CD4-positive, alpha-beta T cell treated with Interleukin-2 at 100 ng/mL for 4 hours (primary cell): ENCODE measurements at regions not wholly inside any gene's neighbourhood (a gene's known extent, or its start where the extent isn't known, plus 50 kb on each side); places are given as distances from the start of the nearest gene placed in this dataset.
"Not testable (repeated sequence)": the region's sequence is repeated elsewhere in the genome, so short reads cannot be mapped to it uniquely, and the experiment has no call there.

Experiments
- DNase-seq: peaks from one replicate; pipeline ENCODE4 v3.0.0-alpha.2; 2020; ENCODE audit warnings: low spot score

DNA sequence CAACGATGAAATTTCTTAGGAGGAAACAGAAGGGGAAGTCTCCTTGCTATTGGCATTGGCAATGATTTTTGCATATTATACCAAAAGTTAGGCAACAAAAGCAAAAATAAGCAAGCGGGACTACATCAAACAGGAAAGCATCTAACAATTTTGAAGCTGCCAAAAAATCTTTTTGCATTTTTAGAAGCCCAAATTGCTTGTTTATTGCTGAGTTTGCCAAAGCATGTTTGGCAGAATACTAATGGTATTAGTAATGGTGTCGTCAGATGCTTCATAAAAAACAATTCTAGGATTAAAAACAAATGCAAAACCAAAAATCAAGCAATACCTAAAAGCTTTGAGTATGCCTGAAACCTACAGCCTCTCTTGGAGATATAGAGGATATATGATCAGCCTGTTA lies 80.0 kb downstream of the GALR1 start:
- no peak for DNase-seq

DNA sequence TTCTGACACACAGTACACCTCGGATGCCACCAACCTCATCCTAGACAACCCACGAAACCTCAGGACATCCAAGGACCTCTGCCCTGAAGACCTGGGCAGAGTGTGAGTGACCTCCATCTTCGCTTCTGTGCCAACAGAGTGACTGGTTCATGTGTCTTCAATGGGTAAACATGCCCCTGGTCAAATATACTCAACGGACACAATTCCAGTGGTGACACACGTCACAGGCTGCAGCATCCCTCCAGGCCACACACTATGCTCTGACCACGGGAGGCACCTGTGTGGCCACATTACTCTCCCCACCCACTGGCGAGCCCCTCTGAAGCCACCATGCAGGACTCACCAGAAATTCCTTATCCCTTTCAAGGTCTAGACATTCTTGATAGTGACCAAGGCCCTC lies 85.2 kb downstream of the GALR1 start:
- no peak for DNase-seq

DNA sequence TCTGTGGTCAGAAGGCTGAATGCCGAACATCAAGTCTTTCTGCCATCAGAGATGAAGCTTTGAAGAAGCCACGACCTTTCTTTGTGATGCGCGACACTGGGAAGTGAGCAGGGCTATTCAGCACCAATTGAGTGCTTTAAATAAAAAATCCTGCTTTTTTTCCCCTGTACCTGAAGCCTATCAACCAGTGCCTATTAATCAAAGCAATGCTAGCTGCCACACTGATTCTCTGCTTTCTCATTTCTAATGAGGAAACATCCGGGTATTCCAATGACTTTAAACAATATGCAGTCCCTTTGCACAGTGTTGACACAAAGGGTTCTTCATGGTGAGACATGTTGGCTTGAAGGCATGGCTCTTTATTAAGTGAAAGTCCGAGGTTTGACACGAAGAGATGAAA lies 88.0 kb downstream of the GALR1 start:
- DNase-seq = no peak

DNA sequence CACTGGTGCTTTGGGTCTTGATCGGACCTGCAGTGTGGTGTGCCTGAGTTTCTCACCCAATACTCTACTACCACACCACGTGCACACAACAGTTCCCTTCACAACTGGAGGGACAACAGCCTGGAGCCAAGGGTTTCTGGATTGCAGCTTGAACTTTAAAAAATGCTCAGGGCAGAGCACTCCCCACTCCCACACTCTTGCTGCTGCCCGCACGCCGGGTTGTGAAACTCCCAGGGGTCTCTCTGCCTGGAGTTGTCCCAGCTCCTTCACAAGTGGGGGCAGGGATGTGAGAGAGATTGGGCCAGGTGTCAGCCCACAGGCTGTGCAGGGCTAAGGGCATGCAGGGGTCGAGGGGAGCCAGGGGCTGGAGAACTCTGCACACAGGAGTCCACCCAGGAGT lies 89.4 kb downstream of the GALR1 start:
- DNase-seq = no peak

DNA sequence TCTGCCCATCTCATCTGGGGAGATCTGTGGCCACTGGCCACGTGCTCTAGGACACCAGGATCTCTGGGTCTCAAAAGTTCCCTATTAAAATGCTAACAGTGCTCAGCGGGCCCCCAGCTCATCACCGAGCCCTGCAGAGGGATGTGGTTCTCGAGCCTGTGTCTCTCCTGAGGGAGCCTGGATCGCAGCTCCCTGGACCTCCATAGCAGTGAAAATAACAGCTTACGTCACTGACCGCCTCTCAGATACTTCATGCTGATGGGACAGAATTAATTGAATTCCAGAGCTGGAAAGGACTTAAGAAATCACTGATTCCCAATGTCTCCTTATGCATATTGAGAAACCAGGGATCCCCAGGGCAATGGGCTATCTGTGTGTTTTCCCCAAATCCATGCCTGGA lies 90.0 kb downstream of the GALR1 start:
- no peak for DNase-seq

DNA sequence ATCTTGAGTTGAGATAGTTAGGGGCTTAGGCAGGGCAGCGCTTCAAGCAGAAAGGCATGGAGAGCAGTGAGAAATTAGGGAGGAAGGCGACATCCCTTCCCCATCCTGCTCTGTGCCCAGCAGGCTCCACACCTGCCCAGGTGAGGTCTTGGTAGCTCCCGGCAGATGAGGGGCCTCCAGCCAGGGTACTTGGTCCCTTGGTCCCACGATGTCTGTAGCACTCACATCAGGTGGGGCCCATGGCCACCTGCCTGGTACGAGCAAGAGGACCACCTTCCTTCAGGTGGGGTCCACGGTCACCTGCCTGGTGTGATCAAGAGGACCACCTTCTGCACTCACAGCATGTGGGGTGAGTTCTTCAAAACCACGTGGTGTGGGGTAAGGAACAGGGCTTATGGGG lies 91.2 kb downstream of the GALR1 start:
- no peak for DNase-seq

DNA sequence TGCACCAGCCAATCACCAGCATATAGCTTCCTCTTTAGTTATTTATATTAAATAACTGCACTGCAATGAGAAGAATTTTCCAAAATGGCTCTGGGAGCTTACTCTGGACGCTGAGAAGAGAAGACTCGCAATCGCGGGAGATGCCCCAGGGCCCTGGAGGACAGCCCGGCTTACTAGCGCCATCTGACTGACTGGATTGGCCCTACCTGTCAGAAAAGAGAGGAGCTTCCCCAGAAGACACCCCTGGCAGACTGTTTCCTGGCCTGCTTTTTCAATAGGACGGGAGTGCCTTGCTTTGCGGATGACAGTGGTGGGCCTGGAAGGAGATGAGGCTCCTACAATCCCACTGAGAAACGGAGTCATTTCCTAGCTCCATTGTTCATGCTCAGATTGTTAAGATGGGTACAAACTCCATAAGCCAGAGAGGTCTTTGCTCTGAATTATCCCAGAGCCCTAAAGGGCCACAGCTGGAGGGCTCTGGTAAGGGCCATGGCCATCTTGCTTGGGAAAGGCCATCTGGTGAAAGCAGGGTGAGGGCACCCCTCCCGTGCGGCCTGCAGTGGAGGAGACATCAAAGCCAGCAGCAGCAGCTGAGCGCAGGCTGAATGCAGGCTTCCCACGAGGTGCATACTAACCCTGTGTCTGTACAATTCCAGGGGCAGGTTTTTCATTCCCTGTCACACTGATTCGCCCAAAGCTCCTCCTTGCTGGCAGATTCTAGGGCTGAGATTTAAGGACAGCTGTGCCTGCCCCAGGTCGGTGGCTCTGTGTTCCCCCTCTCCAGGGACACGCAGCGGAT lies 92.1 kb downstream of the GALR1 start:
- DNase-seq = no peak

DNA sequence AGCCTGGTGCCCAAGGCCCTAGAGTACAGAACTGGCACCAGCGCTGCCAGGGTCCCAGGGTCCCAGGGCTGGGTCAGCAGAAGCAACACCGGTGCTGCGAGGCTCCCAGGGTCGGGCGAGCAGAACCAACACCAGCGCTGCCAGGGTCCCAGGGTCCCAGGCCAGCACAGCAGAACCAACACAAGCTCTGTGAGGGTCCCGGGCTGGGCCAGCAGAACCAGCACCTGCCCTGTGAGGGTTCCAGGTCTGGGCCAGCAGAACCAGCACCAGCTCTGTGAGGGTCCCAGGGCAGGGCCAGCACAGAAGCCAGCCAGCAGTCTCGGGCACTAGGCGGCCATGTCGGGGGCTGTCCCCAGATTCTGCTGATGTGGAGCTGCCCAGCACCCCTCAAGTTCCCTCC lies 93.1 kb downstream of the GALR1 start:
- DNase-seq = no peak

DNA sequence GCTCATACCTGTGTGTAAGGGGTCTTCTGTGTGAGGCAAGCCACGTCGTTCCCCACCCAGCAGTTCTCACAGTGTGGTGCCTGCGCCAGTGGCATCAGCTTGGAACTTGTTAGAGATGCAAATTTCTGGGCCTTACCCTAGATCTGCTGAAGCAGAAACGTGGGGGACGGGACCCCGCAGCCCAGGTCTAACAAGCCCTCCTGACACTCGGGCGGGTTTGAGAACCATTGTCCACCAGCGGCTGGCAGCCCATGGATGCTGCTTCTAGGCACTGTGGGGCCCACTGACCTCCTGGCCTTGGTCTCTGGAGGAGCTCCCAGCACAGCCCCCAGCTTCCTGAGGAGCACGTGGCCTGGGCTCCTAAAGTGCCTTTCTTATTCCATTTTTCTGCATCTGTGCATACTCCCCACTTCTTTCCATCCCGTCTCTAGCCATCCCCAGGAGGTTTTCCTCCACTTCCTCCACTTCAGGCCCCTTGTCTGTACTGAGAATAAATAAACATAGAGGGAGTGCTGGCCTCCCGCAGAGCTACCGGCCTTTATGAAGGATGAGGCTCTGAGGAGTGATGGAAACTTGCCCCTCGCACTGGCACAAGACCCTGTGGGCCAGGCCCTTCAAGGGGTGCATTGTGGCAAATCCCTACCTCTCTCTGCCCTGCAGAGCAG lies 94.3 kb downstream of the GALR1 start:
- no peak for DNase-seq

DNA sequence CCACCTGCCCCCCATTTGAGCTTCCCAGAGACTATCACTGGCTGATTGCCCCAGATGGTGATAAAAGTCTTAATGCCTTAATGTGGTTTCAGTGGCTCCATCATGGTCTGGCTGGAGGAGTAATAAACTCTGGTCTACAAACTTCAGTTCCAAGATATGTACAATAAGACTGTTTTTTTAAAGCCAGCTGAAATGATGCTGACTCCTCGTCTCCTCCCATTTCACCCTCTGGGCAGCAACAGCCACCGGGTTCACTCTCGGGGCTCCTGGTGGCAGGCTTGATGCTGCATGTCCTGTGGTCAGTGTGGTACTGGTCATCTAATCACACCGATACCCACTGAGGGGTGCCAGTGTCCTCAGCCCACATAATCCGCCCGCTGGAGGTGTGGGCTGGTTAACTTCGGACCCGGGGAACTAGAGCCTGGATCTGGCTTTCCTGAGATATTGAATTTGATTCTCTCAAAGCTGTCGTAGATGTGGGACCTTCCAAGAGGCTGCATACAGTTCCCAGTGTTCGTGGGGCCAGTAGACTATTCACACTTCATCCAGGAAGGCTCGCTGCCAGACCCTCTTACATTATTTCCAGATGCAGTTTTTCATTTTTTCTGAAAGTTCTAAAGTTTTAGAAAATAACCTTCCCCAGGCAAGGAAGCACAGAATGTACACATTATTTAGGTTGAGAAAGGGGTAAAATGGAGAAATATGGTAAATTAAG lies 95.3 kb downstream of the GALR1 start:
- no peak for DNase-seq

DNA sequence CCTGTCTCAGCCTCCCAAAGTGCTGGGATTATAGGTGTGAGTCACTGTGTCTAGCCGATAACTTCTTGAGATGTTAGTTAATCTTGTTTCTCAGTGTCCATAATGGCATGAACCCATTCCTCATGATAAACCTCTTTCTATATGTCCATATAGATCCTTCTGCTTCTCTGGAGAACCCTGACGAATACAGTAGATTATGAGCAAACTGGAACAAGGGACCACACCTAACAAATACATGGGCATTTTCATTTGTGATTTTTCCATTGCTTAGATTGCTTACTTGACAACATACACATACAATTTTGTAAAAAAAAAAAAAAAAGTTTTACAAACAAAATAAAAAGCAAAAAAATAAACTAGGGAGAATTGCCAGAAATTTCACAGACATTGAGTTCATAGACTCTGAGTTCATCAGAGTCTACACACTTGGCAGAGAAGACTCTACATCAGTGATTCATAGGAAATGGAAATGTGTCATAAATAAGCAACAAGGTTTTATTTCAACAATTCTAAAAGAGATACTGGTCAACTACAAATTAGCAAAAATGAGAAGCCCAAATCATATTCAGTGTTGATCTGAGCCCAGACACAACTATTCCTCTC lies 96.7 kb downstream of the GALR1 start:
- DNase-seq = no peak

DNA sequence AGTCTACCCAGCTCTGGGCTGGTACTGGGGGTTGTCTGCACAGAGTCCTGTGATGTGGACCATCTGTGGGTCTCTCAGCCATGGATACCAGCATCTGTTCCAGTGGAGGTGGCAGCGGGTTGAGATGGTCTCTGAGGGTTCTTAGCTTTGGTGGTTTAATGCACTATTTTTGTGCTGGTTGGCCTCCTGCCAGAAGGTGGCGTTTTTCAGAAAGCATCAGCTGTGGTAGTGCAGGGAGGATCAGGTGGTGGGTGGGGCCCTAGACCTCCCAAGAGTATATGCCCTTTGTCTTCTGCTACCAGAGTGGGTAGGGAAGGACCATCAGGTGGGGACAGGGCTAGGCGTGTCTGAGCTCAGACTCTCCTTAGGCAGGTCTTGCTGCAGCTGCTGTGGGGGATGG lies 103.7 kb downstream of the GALR1 start:
- not testable (repeated sequence) for DNase-seq

DNA sequence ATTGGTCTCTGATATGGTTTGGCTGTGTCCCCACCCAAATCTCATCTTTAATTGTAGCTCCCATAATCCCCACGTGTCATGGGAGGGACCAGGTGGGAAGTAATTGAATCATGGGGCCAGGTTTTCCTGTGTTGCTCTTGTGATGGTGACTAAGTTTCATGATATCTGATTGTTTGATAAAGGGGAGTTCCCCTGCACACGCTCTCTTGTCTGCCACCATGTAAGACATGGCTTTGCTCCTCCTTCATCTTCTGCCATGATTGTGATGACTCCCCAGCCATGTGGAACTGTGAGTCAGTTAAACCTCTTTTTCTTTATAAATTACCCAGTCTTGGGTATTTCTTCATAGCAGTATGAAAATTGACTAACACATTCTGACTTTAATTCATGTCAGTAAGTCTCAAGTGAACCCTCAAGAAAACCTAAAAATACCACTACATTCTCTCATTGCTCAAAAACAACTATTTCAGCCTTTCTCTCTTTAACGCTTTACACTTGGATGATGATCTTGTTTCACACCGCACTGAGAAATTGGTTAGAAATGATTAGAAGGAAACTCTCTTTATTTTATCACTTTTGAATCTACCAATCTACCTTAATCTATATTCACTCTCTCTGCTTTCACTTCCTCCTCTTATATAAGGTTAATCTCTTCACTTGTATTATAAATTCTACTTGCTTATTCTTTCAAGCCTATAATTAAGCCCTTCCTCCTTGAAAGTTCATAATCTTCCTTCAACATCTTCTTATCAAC lies 110.1 kb downstream of the GALR1 start:
- DNase-seq = no peak

DNA sequence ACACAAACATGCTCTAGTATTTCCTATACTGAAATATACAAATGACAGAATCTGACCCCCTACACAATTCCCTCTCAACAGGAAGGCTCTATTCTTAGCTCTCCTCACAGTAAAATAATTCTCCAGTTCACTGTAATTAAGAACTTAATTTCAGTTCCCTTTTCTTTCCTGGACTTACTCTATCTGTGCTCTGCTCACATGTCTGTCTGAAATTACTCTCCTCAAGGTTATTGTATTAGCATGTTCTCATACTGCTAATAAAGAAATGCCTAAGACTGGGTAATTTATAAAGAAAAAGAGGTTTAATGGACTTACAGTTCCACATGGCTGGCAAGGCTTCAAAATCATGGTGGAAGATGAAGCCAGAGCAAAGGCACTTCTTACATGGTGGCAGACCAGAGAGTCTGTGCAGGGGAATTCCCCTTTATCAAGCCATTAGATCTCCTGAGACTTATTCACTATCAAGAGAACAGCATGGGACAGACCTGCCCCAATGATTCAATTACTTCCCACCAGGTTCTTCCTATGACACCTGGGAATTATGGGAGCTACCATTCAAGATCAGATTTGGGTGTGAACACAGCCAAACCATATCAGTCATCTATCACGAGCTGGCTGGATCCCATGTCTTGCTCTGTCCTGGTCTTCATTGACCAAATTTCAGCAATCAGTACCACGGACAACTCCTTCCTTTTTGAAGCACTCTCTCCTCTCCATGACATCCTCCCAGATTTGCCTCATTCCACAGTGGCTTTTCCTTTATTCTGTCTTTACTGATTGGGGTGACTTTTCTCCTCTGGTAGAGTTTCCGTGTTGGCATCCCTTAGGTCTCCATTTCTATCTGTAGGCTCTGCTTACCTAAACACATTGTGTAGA lies 110.9 kb downstream of the GALR1 start:
- DNase-seq = no peak

DNA sequence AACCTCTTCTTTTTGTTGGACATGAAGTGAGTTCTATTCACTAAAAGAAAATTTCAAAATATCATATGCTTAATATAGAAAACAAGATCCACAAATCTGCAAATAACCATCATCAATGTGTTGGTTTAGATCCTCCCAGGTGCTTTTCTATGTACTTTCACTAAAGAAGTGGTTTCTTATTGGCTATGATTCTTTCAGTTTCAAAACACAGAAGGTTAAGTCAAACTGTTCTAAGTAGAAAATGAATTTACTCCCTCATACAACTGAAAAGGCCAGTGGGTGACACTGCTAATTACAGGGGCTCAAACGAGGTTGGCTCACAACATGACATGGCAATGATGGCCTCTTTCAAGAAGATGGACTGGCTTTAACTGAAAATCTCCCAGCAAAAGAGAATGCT lies 111.7 kb downstream of the GALR1 start:
- no peak for DNase-seq

DNA sequence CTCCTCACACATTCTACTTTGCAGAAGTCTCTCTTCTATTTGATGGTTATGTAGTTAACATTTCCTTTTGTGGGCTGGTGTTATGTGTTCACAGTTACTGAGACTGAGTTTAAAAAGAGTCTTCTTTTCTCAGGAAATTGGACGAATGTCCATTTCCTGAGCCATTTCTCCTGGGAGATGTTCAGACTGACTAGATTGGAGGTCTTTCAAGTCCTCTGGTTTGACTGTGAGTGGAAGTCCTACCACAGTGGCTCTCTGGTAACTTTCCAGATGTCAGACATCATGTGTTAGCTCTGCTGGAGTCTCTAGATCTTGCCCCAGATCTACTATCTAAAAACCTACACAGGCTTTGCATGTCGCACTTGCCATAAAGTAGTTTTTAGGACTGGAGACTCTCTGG lies 116.0 kb downstream of the GALR1 start:
- no peak for DNase-seq

DNA sequence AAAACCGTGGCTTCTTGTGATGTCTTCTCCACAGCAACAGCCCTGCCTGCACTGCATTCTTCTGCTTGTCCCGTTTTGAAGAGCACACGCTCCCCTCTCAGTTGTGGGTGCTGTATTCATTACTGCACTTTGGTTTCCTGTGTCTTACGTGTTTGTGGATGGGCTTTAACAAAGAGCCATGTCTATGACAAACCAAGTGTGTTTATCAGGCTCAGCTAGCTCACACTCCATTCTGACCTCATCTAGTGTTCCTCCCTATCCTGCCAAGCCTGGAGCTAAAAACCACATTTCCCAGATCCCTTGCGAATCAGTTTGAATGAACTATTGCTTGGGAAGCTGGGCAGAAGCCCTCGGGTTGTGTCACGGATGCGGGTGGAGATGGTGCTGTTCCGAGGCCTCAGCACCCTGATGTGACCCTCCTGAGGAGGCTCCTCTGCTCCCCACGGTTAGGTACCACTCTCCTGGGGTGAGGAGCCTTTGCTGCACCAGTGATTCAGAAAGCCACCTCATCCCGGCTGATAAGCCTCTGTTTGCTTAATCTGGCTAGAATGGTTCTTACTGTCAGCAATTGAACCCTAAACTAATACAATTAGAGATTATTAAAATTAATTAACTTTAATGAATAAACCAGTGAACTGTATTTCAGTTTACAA lies 116.5 kb downstream of the GALR1 start:
- no peak for DNase-seq

DNA sequence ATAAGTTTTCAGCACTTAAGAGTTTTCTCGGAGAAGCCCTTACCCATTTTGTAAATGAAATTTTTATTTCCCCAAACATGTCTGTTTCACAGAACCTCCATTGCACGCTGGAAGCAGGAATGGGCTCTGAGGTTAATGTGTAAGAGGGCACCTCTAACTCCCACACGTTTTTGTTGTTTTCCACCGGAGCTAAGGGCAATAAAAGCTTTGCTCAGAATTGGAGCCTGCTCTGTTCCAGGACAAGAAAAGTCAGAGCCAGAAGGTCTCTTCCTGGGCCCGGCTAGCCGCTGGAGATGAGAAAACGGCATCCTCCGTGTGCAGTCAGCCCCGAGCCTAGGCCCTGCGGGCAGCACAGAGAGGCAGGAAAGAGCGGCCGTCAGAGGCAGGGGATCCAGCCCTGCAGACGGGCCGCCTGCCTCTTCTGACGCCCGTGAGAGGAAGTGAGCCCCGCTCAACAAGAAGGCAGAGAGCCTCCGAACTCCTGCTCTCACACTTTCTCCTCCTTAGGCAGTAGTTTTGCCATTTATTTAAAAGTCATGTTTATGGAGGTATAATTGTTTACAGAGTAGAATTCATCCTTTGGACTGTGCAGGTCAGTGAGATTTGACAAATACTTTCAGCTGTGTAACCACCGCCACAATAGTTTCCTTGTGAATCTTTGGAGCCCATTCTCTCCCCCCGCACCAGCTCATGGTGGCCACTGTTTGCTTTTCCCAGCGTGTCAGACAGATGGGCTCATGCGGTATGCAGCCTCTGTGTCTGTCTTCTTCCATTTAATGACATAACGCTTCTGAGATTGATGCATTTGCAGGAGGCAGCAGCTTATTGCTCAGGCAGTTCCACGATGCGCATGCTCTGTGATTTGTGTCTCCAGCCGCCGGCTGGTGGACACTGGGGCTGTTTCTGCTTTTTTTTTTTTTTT lies 117.3 kb downstream of the GALR1 start:
- DNase-seq = no peak

DNA sequence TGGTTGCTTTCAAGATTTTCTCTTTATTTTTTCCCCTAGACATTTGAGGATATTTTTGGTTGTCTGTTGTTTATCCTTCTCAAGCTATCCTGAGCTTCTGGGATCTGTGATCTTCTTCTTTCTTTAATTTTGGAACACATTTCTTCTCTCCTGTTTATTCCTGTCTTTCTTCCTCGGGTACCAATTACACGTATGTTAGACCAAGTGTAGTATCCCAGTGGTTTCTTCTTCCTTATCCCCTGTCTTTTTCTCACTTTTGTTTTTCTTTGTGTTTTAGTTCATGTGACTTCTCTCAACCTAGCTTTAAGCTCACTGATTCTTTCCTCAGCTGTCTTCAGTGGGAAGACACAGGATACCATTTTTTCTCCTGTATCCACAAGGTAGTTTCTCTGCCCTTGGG lies 120.0 kb downstream of the GALR1 start:
- no peak for DNase-seq
